OCI-LY1 (cell line): ENCODE measurements at regions not wholly inside any gene's neighbourhood (a gene's known extent, or its start where the extent isn't known, plus 50 kb on each side); places are given as distances from the start of the nearest gene placed in this dataset.

Experiments used
- H2AFZ ChIP-seq: fragments of 200-600 bp; sonication (generic), shearing (Covaris generic); 2 replicates; pipeline ENCODE4 v1.6.0; 2014; ENCODE audit warnings: antibody characterized with exemption, mild to moderate bottlenecking, low read length
- H3F3A ChIP-seq: fragments of 200-600 bp; sonication (generic), shearing (Covaris generic); 2 replicates; pipeline ENCODE4 v1.6.0; 2014; ENCODE audit warnings: mild to moderate bottlenecking, antibody characterized with exemption, low read length, moderate library complexity; ENCODE audit not compliant: insufficient read depth
- H3K27ac ChIP-seq: fragments of 200-600 bp; sonication (generic); 2 replicates; pipeline ENCODE4 v1.5.1; 2014; ENCODE audit warnings: low read length, mixed run types, mild to moderate bottlenecking, low read depth; ENCODE audit not compliant: poor library complexity, severe bottlenecking
- H3K27me3 ChIP-seq: fragments of 200-600 bp; sonication (generic); 2 replicates; pipeline ENCODE4 v1.6.0; 2014; ENCODE audit warnings: antibody characterized with exemption, mild to moderate bottlenecking, low read length, moderate library complexity; ENCODE audit not compliant: insufficient read depth
- H3K36me3 ChIP-seq: fragments of 200-600 bp; sonication (generic); 2 replicates; pipeline ENCODE4 v1.6.1; 2014; ENCODE audit warnings: mild to moderate bottlenecking, antibody characterized with exemption, low read length, moderate library complexity, mixed read lengths; ENCODE audit not compliant: insufficient read depth
- H3K4me1 ChIP-seq: fragments of 200-600 bp; sonication (generic); 2 replicates; pipeline ENCODE4 v1.5.1; 2014; ENCODE audit warnings: mild to moderate bottlenecking, low read length, moderate library complexity; ENCODE audit not compliant: insufficient read depth, severe bottlenecking
- H3K4me2 ChIP-seq: fragments of 200-600 bp; sonication (generic), shearing (Covaris generic); 2 replicates; pipeline ENCODE4 v1.6.1; 2014; ENCODE audit warnings: low read length
- H3K4me3 ChIP-seq: fragments of 200-600 bp; sonication (generic); 2 replicates; pipeline ENCODE4 v1.5.1; 2014; ENCODE audit warnings: low read length, low read depth, mild to moderate bottlenecking, mixed read lengths; ENCODE audit not compliant: poor library complexity, severe bottlenecking
- H3K79me2 ChIP-seq: fragments of 200-600 bp; shearing (Covaris generic); 2 replicates; pipeline ENCODE4 v1.6.1; 2016; ENCODE audit warnings: mixed run types, low read length, mixed read lengths; ENCODE audit not compliant: insufficient read depth
- H3K9ac ChIP-seq: fragments of 200-600 bp; sonication (generic), shearing (Covaris generic); 2 replicates; pipeline ENCODE4 v1.6.1; 2014; ENCODE audit warnings: mild to moderate bottlenecking, low read length, mixed read lengths
- H3K9me2 ChIP-seq: fragments of 200-600 bp; sonication (generic), shearing (Covaris generic); 2 replicates; pipeline ENCODE4 v1.6.1; 2014; ENCODE audit warnings: low read depth, mild to moderate bottlenecking, low read length, mixed read lengths
- H3K9me3 ChIP-seq: fragments of 200-600 bp; shearing (Covaris generic); 2 replicates; pipeline ENCODE4 v1.6.1; 2014; ENCODE audit warnings: low read length, mixed read lengths
- H4K20me1 ChIP-seq: fragments of 200-600 bp; sonication (generic), shearing (Covaris generic); 2 replicates; pipeline ENCODE4 v1.6.0; 2016; ENCODE audit warnings: mild to moderate bottlenecking, low read length; ENCODE audit not compliant: insufficient read depth
- EZH2 ChIP-seq: fragments of 200-600 bp; sonication (generic), shearing (Covaris generic); IDR thresholded peaks from 2 replicates; pipeline ENCODE4 v1.8.0; 2017; ENCODE audit warnings: borderline replicate concordance, mixed run types, mild to moderate bottlenecking, antibody characterized with exemption, low read length, moderate library complexity, mixed read lengths
- TF ChIP-seq, protein P1 (sequence below): fragments of 200-600 bp; sonication (generic), shearing (Covaris generic); IDR thresholded peaks from 2 replicates; pipeline ENCODE4 v1.5.1; 2017; ENCODE audit warnings: mild to moderate bottlenecking, antibody characterized with exemption, low read length, moderate library complexity, mixed read lengths

DNA sequence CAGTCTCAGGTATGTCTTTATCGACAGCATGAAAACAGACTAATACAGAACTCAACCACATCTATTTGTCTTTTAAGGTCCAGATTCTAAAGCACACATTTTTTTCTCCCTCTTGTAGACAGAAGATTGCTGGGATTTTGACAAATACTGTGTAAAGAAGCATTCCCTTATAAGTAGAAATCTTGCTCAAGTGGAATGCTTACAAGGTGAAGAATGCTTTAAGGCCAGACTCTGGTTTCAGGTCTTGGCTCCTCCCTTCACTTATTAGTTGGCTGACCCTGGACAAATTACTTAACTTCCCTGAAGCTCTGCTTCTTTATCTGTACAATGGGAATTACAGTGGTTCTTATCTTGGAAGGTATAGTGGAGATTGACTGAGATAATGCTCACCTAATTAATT, 242.3 kb upstream of the IRX5 start:
- no peaks in the 10 kb centered on the region for H3K9me2 ChIP-seq
- H3K36me3 ChIP-seq = no peaks in the 10 kb centered on the region
- H3K4me1 ChIP-seq = no peaks in the 10 kb centered on the region
- no peak overlapping the region for H3K4me3 ChIP-seq
- no peaks in the 10 kb centered on the region for H3K79me2 ChIP-seq
- TF ChIP-seq, protein P1, sequence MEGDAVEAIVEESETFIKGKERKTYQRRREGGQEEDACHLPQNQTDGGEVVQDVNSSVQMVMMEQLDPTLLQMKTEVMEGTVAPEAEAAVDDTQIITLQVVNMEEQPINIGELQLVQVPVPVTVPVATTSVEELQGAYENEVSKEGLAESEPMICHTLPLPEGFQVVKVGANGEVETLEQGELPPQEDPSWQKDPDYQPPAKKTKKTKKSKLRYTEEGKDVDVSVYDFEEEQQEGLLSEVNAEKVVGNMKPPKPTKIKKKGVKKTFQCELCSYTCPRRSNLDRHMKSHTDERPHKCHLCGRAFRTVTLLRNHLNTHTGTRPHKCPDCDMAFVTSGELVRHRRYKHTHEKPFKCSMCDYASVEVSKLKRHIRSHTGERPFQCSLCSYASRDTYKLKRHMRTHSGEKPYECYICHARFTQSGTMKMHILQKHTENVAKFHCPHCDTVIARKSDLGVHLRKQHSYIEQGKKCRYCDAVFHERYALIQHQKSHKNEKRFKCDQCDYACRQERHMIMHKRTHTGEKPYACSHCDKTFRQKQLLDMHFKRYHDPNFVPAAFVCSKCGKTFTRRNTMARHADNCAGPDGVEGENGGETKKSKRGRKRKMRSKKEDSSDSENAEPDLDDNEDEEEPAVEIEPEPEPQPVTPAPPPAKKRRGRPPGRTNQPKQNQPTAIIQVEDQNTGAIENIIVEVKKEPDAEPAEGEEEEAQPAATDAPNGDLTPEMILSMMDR = no peak
- TF ChIP-seq EZH2 = no peak
- H3K4me2 ChIP-seq = no peak overlapping the region
- H3K27me3 ChIP-seq = no peaks in the 10 kb centered on the region
- H3F3A ChIP-seq = no peaks in the 10 kb centered on the region
- no peak overlapping the region for H3K27ac ChIP-seq
- no peaks in the 10 kb centered on the region for H3K9me3 ChIP-seq
- no peak overlapping the region for H2AFZ ChIP-seq
- no peak overlapping the region for H3K9ac ChIP-seq
- H4K20me1 ChIP-seq = no peaks in the 10 kb centered on the region

DNA sequence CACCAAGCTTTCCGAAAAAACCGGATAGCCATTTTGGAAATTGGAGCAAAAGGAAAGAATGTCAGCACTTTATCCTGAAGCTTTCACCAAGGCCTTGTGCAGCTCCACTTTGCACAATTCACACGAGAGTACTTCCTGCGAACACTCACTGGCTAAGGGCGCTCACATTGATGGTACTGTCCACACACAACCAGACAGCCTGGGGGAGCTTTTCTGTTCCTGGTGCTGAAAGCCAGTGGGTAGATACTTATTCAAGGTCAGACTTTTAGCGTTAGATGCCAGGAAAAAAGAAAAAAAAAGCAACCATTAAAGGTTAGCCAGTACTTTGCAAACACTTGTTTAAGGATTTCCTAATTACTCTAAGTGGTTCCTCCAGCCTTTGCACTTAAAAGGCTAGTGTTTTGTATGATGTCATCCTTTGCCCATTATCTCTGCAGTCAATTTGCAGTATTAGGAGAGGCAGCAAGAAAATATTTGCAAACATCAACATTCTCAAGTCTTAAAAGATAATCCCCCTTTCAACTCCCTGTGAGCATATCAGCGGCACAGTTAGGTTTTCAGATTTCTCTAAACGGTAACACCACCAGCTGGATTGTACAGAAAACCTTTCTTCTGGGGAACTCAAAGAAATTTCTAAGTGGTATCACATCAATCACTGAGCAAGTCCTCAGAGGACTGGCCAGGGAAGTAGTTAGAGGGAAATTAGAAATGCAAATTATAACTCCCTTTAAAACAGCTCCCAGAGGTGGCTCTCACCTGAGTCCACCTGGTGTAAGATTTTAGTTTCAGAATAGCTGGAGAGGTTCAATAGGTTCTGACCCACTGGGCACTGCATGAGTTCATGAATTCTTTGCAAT, 243.4 kb upstream of the IRX5 start:
- no peak for TF ChIP-seq EZH2
- TF ChIP-seq, protein P1 = no peak
- Histone ChIP-seq H3K9me3 (no peaks in the 10 kb centered on the region), H3K9ac (no peak overlapping the region), H3K79me2 (no peaks in the 10 kb centered on the region), H3K4me2 (no peak overlapping the region), H2AFZ (no peak overlapping the region), H3K36me3 (no peaks in the 10 kb centered on the region), H3K4me3 (no peak overlapping the region), H3K9me2 (no peaks in the 10 kb centered on the region), H3K27me3 (no peaks in the 10 kb centered on the region), H4K20me1 (no peaks in the 10 kb centered on the region), H3K27ac (no peak overlapping the region), H3F3A (no peaks in the 10 kb centered on the region), H3K4me1 (no peaks in the 10 kb centered on the region)

DNA sequence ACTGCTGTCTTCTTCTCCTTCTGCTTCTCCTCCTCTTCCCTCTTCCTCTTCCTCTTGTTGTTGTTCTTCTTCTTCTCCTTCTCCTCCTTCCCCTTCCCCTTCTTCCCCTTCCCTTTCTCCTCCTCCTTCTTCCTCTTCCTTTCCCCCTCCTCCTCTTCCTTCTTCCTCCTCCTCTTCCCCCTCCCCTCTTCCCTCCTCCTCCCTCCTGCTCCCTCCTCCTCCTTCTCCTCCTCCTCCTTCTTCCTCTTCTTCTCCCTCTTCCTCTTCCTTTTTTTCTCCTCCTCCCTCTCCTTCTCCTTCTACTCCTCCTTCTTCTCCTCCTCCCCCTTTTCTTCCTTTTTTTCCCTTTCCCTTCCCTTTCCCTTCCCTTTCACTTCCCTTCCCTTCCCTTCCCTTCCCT, 245.0 kb upstream of the IRX5 start:
- Histone ChIP-seq H3K9ac (no peak overlapping the region), H3K4me1 (no peaks in the 10 kb centered on the region), H3K4me2 (no peak overlapping the region), H3K9me3 (no peaks in the 10 kb centered on the region), H2AFZ (no peak overlapping the region), H3K9me2 (no peaks in the 10 kb centered on the region), H3K36me3 (no peaks in the 10 kb centered on the region), H3K27me3 (no peaks in the 10 kb centered on the region), H3K27ac (no peak overlapping the region), H3K79me2 (no peaks in the 10 kb centered on the region), H3F3A (no peaks in the 10 kb centered on the region), H4K20me1 (no peaks in the 10 kb centered on the region), H3K4me3 (no peak overlapping the region)
- TF ChIP-seq EZH2 = no peak

DNA sequence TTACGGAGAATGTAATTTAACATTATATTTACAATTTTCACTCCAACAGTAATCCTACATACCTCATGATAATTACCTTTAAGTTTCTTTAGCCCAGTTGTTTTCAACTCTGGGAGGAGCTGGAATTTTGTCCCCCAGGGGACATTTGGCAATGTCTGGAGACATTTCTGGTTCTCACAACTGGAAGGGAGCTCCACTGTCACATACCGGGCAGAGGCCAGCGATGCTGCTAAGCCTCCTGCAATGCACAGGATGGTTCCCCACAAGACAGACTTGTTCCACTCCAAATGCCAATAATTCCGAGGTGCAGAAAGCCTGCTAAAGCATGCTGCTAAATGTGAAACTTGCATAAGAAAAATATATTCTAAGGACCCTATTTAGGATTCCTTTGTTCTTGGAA, 251.1 kb upstream of the IRX5 start:
- no peaks in the 10 kb centered on the region for H3K9me2 ChIP-seq
- H3K27ac ChIP-seq = no peak overlapping the region
- H3K27me3 ChIP-seq = no peaks in the 10 kb centered on the region
- H3K4me1 ChIP-seq = no peaks in the 10 kb centered on the region
- TF ChIP-seq EZH2 = no peak
- TF ChIP-seq, protein P1 = no peak
- no peaks in the 10 kb centered on the region for H3K9me3 ChIP-seq
- H2AFZ ChIP-seq = no peak overlapping the region
- H3K36me3 ChIP-seq = no peaks in the 10 kb centered on the region
- H3K9ac ChIP-seq = no peak overlapping the region
- H3K4me3 ChIP-seq = no peak overlapping the region
- H4K20me1 ChIP-seq = no peaks in the 10 kb centered on the region
- no peak overlapping the region for H3K4me2 ChIP-seq
- H3K79me2 ChIP-seq = no peaks in the 10 kb centered on the region
- no peaks in the 10 kb centered on the region for H3F3A ChIP-seq
